ENCODE measurements at regions not wholly inside any gene's neighbourhood (a gene's known extent, or its start where the extent isn't known, plus 50 kb on each side); places are given as distances from the start of the nearest gene placed in this dataset.

DNA sequence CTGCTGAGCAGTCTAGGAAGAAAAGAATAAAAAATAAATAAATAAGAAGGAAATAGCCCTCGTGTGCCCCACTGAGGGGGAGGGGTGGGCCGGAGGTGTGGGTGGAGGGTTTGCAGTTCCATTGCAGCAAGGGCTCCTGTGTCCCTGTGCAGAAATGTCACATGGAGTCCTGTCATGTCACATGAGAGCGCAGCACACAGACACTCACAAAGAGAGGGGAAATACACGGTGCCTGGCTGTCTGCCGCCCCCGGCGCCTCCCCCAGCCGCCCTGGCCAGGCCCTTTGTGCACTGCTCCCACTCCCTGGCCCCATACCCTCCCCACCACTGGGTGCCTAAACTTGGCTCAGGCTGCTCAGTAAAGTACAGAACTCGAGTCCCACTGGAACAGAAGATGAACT is 55.6 kb upstream of the SPTLC1 start:
- no peak for DNase-seq (ENCODE audit: low read depth in 6 of 9, low spot score in 9 of 9)
- Histone ChIP-seq H3K9me3 (ENCODE audit: control insufficient read depth in 2 of 2, insufficient read depth in 1 of 2, low read length in 1 of 2) (peaks cover 0 to 8% of the 10 kb centered on the region in 2 donors), H3K4me1 (ENCODE audit: control insufficient read depth in 2 of 2, insufficient read depth in 2 of 2, low read length in 2 of 2) (no peaks in the 10 kb centered on the region), H3K27ac (ENCODE audit: low read depth in 1 of 2, low read length in 1 of 2) (no peak overlapping the region), H3K36me3 (ENCODE audit: control insufficient read depth in 2 of 2, insufficient read depth in 2 of 2, low read length in 1 of 2) (no peaks in the 10 kb centered on the region), H3K4me3 (ENCODE audit: low read length in 2 of 2) (no peak overlapping the region), H3K27me3 (ENCODE audit: control insufficient read depth in 2 of 2, insufficient read depth in 1 of 2, low read length in 1 of 2) (peaks cover 0 to 2% of the 10 kb centered on the region in 2 donors)
- 33% methylated on average over 9 of the region's 9 CpGs for WGBS

- Histone ChIP-seq H3K9me3 (ENCODE audit: control insufficient read depth in 2 of 2, insufficient read depth in 1 of 2, low read length in 1 of 2) (no peaks in the 10 kb centered on the region), H3K4me3 (ENCODE audit: low read length in 2 of 2) (no peak overlapping the region), H3K27me3 (ENCODE audit: control insufficient read depth in 2 of 2, insufficient read depth in 1 of 2, low read length in 1 of 2) (no peaks in the 10 kb centered on the region), H3K27ac (ENCODE audit: low read depth in 1 of 2, low read length in 1 of 2) (no peak overlapping the region), H3K4me1 (ENCODE audit: control insufficient read depth in 2 of 2, insufficient read depth in 2 of 2, low read length in 2 of 2) (no peaks in the 10 kb centered on the region), H3K36me3 (ENCODE audit: control insufficient read depth in 2 of 2, insufficient read depth in 2 of 2, low read length in 1 of 2) (no peaks in the 10 kb centered on the region)
- WGBS: 79% methylated on average over 2 of the region's 2 CpGs
- no peak for DNase-seq (ENCODE audit: low read depth in 6 of 9, low spot score in 9 of 9)
These were observed 50.3 kb upstream of the SPTLC1 start for GRCh38 chr9:92165484-92165883.

All from thymus (tissue), 11 donors.